Activated naive CD4-positive, alpha-beta T cell treated with anti-CD3 and anti-CD28 coated beads, Interleukin-2, amount 50 U/mL, for 72 hours (primary cell): ENCODE measurements at regions not wholly inside any gene's neighbourhood (a gene's known extent, or its start where the extent isn't known, plus 50 kb on each side); places are given as distances from the start of the nearest gene placed in this dataset.

Experiments used
- ATAC-seq, 2 donors: fragments of 150-1000 bp; cut with Tn5 transposase; 2 replicates each; pipeline ENCODE4 v1.10.0; 2021; ENCODE audit warnings: mild to moderate bottlenecking in 2 of 2, moderate library complexity in 2 of 2
- DNase-seq, 2 donors: peaks; one replicate each; pipeline ENCODE4 v3.0.0; 2021 to 2022; ENCODE audit warnings: low spot score in 2 of 2
- H3K27ac Mint-ChIP-seq, 2 donors: one replicate each; pipeline ENCODE4 v1.8.0; 2022; ENCODE audit warnings: mild to moderate bottlenecking in 2 of 2, mixed read lengths in 2 of 2
- H3K36me3 Mint-ChIP-seq, 2 donors: one replicate each; pipeline ENCODE4 v1.8.0; 2022; ENCODE audit warnings: mixed read lengths in 2 of 2
- H3K9me3 Mint-ChIP-seq, 2 donors: one replicate each; pipeline ENCODE4 v1.8.0; 2022; ENCODE audit warnings: mixed read lengths in 2 of 2

DNA sequence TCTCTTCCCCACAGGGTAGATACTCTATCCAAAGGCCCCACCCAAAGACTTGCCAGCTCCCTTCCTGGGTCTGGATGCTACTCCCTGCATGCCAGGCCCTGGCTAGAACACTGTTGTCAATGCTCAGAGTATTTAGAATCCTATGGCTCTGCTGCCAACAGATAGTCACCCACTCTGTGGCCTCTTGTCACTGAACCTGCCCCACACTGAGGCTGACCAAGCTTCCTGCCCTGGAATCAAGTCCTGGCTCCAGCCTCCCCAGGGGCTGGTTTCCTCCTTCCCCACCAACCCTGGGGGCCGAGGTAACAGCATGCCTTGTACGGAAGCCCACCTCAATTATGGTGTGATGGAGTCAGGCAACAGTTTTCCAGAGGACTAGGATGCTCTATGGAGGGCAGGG lies 63.3 kb downstream of the EFNB1 start:
- Mint-ChIP-seq H3K27ac (no peak overlapping the region), H3K9me3 (no peaks in the 10 kb centered on the region), H3K36me3 (no peaks in the 10 kb centered on the region)
- DNase-seq (no peak), ATAC-seq (no peak)
